ENCODE measurements at regions not wholly inside any gene's neighbourhood (a gene's known extent, or its start where the extent isn't known, plus 50 kb on each side); places are given as distances from the start of the nearest gene placed in this dataset.

DNA sequence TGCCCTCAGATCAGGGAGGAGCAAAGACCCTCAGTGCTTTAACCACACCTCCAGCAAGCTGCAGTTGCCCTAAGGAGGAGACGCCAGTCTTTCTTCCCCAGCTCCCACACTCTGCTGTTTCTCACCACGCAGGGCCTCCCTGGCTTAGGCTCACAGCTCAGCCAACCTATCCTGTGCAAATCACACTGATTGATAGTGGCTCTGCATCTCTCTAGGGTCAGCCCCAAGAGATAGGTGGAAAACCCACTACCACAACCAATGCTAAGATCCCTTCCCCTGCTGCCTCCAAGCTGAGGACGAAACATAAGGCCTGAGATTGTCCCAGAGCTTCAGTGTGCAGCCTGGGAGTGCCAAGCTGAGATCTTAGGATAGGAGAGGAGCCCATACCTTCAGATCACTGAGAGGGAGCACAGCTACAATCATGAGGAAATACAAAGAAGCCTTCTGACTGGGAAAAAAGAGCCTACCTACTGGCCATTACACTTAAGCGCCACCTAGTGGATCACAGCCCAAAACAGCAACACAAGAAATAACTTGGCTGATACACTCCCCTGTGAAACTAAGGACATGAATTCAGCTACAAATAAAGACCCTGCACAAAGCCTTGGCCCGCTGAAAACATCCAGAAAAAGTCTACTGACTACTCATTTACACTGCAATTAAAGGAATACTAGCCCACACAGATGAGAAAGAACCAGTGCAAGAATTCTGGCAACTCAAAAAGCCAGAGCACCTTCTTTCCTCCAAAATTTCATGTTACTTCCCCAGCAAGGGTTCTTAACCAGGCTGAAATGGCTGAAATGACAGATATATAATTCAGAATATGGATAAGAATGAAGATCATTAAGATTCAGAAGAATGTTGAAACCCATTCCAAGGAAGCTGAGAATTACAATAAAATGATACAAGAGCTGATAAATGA, 271.5 kb upstream of the DCBLD2 start:
- Histone ChIP-seq H3K27ac (no peak overlapping the region), H3K9me3 (no peaks in the 10 kb centered on the region), H3K27me3 (no peaks in the 10 kb centered on the region), H3K4me3 (replicated peaks in 1 of 3) (no peak overlapping the region), H3K36me3 (no peaks in the 10 kb centered on the region), H3K4me1 (no peaks in the 10 kb centered on the region)
- WGBS, 2 donors, result 48 to 55% methylated on average over 5 of the region's 5 CpGs
- peak; percentile 48 to 66 for DNase-seq
- TF ChIP-seq, protein P1, sequence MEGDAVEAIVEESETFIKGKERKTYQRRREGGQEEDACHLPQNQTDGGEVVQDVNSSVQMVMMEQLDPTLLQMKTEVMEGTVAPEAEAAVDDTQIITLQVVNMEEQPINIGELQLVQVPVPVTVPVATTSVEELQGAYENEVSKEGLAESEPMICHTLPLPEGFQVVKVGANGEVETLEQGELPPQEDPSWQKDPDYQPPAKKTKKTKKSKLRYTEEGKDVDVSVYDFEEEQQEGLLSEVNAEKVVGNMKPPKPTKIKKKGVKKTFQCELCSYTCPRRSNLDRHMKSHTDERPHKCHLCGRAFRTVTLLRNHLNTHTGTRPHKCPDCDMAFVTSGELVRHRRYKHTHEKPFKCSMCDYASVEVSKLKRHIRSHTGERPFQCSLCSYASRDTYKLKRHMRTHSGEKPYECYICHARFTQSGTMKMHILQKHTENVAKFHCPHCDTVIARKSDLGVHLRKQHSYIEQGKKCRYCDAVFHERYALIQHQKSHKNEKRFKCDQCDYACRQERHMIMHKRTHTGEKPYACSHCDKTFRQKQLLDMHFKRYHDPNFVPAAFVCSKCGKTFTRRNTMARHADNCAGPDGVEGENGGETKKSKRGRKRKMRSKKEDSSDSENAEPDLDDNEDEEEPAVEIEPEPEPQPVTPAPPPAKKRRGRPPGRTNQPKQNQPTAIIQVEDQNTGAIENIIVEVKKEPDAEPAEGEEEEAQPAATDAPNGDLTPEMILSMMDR (IDR thresholded peaks at IDR 0.05), result peak in 5 of 6 experiments; percentile 12 to 71 (median 60)
- no peak for TF ChIP-seq POLR2A (IDR thresholded peaks at IDR 0.05)
- intact Hi-C loops (cut with DNase I), result loop anchor here (5.0 kb wide), 1 partner anchor 151 kb away; no protein-coding TSS in a partner anchor

DNA sequence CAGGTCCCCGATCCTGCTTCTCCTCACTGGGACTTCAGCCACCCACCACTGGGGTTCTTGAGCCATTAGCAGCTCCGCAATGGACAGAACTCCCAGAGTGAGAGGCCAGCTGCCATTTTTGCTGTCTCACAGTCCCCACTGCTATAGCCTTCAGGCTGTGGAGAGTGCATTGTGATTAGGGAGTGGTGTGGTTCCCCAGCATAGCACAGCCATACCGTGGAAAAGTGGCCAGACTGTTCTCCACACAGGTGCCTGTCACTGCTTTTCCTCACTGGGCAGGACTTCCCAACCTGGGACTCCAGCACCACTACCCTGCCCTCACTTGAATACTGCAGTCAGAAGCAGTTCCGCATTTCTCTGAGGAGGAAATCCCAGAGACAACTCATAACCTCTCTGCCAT, 270.3 kb upstream of the DCBLD2 start:
- Histone ChIP-seq H3K9me3 (no peaks in the 10 kb centered on the region), H3K4me3 (replicated peaks in 1 of 3) (no peak overlapping the region), H3K36me3 (no peaks in the 10 kb centered on the region), H3K27me3 (no peaks in the 10 kb centered on the region), H3K27ac (no peak overlapping the region), H3K4me1 (no peaks in the 10 kb centered on the region)
- DNase-seq, result no peak
- TF ChIP-seq, protein P1 (IDR thresholded peaks at IDR 0.05), result no peak
- TF ChIP-seq POLR2A (IDR thresholded peaks at IDR 0.05), result no peak
- 90 to 91% methylated on average over 4 of the region's 4 CpGs for WGBS, 2 donors
- intact Hi-C loops (cut with DNase I), result loop anchor here (5.0 kb wide), 1 partner anchor 149 kb away; no protein-coding TSS in a partner anchor

DNA sequence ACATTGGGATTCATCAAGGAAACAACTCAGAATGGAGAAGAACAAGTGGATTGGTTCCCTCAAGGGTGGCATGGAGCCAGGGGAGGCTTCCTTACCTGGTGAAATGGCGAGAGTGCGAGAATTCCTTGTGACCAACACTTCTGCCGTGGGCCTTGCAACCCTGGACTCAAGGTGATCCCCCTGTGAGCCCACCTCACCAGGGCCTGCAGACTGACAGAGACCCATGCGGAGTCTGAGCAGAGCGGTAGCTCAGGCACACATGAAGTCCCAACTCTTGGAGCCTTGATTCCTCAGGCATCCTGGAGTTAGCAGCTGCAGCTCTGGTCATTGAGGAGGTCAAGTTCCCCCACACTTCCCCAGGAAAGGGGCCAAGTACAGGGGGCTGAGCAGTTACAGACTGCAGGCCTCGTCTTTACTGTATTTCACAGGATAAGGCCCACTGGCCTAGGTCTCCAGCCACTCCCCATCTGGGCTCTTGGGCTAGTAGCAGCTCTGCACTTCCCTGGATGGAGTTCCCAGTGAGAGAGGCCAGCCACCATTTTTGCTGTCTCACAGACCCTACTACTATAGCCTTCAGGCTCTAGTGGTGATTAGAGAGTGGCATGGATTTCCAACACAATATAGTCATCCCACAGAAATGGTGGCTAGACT, 269.5 kb upstream of the DCBLD2 start:
- Histone ChIP-seq H3K27ac (no peak overlapping the region), H3K36me3 (no peaks in the 10 kb centered on the region), H3K4me1 (no peaks in the 10 kb centered on the region), H3K27me3 (no peaks in the 10 kb centered on the region), H3K4me3 (replicated peaks in 1 of 3) (no peak overlapping the region), H3K9me3 (no peaks in the 10 kb centered on the region)
- intact Hi-C loops (cut with DNase I), result loop anchor here (5.0 kb wide), 1 partner anchor 149 kb away; no protein-coding TSS in a partner anchor
- TF ChIP-seq, protein P1 (IDR thresholded peaks at IDR 0.05), result no peak
- TF ChIP-seq POLR2A (IDR thresholded peaks at IDR 0.05), result no peak
- 90 to 100% methylated on average over 6 of the region's 6 CpGs for WGBS, 2 donors
- DNase-seq, result no peak

DNA sequence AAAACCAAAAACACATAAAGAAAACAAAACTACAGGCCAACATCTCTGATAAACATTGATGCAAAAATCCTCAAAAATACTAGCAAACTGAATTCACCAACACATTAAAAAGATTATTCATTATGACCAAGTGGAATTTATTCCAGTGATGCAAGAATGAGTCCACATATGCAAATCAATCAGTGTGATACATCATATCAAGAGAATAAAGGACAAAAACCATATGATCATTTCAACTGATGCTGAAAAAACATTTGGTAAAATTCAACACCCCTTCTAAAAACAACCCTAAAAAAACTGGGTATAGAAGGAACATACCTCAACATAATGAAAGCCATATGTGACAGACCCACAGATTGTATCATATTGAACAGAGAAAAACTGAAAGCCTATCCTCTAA, 265.6 kb upstream of the DCBLD2 start:
- Histone ChIP-seq H3K4me1 (no peaks in the 10 kb centered on the region), H3K27me3 (no peaks in the 10 kb centered on the region), H3K9me3 (no peaks in the 10 kb centered on the region), H3K36me3 (no peaks in the 10 kb centered on the region), H3K4me3 (replicated peaks in 1 of 3) (no peak overlapping the region), H3K27ac (no peak overlapping the region)
- intact Hi-C loops (cut with DNase I), result no loop called here
- TF ChIP-seq, protein P1 (IDR thresholded peaks at IDR 0.05), result no peak
- TF ChIP-seq POLR2A (IDR thresholded peaks at IDR 0.05), result no peak
- DNase-seq, result no peak

DNA sequence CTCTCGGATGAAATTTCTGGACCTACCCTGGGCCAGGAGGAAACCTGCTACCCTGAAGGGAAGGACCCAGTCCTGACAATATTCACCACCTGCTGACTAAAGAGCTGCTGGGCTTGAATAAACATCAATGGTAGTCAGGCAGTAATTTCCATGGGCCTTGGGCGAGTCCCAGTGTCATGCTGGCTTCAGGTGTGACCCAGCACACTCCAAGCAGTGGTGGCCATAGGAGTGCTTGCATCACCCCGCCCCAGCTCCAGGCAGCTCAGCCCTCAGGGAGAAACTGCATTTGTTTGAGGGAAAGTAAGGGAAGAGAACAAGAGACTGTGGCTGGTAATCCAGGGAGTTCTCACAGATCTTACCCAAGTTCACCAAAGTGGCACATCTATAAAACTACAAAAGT, 261.8 kb upstream of the DCBLD2 start:
- WGBS, 2 donors, result 85 to 100% methylated on average over 1 to 3 of the region's 3 CpGs
- H3K9me3 ChIP-seq, result no peaks in the 10 kb centered on the region
- DNase-seq, result no peak
- no peaks in the 10 kb centered on the region for H3K4me1 ChIP-seq
- intact Hi-C loops (cut with DNase I), result no loop called here
- no peaks in the 10 kb centered on the region for H3K27me3 ChIP-seq
- H3K27ac ChIP-seq, result no peak overlapping the region
- no peaks in the 10 kb centered on the region for H3K36me3 ChIP-seq
- TF ChIP-seq, protein P1 (IDR thresholded peaks at IDR 0.05), result no peak
- no peak for TF ChIP-seq POLR2A (IDR thresholded peaks at IDR 0.05)
- no peak overlapping the region for H3K4me3 ChIP-seq (replicated peaks in 1 of 3)
